ENCODE measurements at regions not wholly inside any gene's neighbourhood (a gene's known extent, or its start where the extent isn't known, plus 50 kb on each side); places are given as distances from the start of the nearest gene placed in this dataset.

GRCh38 chr5:5719292-5719691, 296.8 kb downstream of the ICE1 start:
- ChIA-PET CTCF (ENCODE audit: partially characterized antibody) (interaction anchor here (1.7 kb wide), 1 partner anchor 157 kb away, joined by 3 read pairs; no protein-coding TSS in a partner anchor), POLR2A (ENCODE audit: partially characterized antibody) (no interaction called here)
- Histone ChIP-seq H3K23ac (ENCODE audit: insufficient read length) (no peak overlapping the region), H3K4me3 (ENCODE audit: extremely low read depth in 1 of 4, insufficient read depth in 2 of 4, low read depth in 3 of 4, low read length in 4 of 4) (no peak overlapping the region), H4K8ac (ENCODE audit: extremely low read depth, insufficient read depth, low read length) (no peak overlapping the region), H2BK15ac (ENCODE audit: low read length) (no peak overlapping the region), H3K56ac (replicated peaks; ENCODE audit: insufficient read length, low read depth, low read length) (no peak overlapping the region), H2AK5ac (ENCODE audit: low read depth, low read length) (no peak overlapping the region), H3K9me3 (ENCODE audit: insufficient read depth in 2 of 2, low read depth in 1 of 2, low read length in 1 of 2) (0 out of 4 replicates have a peak, but pooled peaks cover 0 to under 1% of the 10 kb centered on the region in 2 experiments), H3K27ac (ENCODE audit: low read depth, low read length) (no peak overlapping the region), H3K36me3 (ENCODE audit: control insufficient read depth in 2 of 4, insufficient read depth in 4 of 4, low read length in 3 of 4) (no peaks in the 10 kb centered on the region), H4K20me1 (replicated peaks in 1 of 2; ENCODE audit: control insufficient read depth in 1 of 2, insufficient read depth in 2 of 2, low read length in 2 of 2) (no peaks in the 10 kb centered on the region), H3K4me2 (ENCODE audit: insufficient read depth in 1 of 2, low read depth in 2 of 2, low read length in 2 of 2) (no peak overlapping the region), H3K4ac (replicated peaks; ENCODE audit: insufficient read length, low read depth, low read length) (no peak overlapping the region), H3K27me3 (replicated peaks in 1 of 4; ENCODE audit: control insufficient read depth in 3 of 4, extremely low read depth in 1 of 4, insufficient read depth in 3 of 4, low read length in 3 of 4) (no peaks in the 10 kb centered on the region), H2BK5ac (ENCODE audit: low read depth, low read length) (no peak overlapping the region), H3K4me1 (replicated peaks in 1 of 4; ENCODE audit: control insufficient read depth in 3 of 4, insufficient read depth in 4 of 4, low read length in 3 of 4) (no peaks in the 10 kb centered on the region), H2BK12ac (ENCODE audit: low read depth, low read length) (no peak overlapping the region), H4K91ac (replicated peaks; ENCODE audit: insufficient read length, low read length) (no peak overlapping the region), H2BK20ac (ENCODE audit: low read length) (no peak overlapping the region; the same call in 1 of the 2 replicates), H3K79me2 (ENCODE audit: control insufficient read depth in 1 of 2, insufficient read depth in 2 of 2, low read length in 2 of 2) (no peaks in the 10 kb centered on the region), H3K23me2 (ENCODE audit: low read depth, low read length) (no peaks in the 10 kb centered on the region; the same call in 1 of the 2 replicates), H4K5ac (ENCODE audit: insufficient read length, low read depth, low read length) (no peak overlapping the region), H2BK120ac (replicated peaks; ENCODE audit: low read depth, low read length) (no peak overlapping the region), H3K14ac (ENCODE audit: insufficient read length) (no peak overlapping the region), H3K18ac (ENCODE audit: extremely low read depth, low read length) (no peak overlapping the region), H2AFZ (ENCODE audit: low read length) (peak overlapping the region; percentile 59), H3K9ac (replicated peaks in 1 of 4; ENCODE audit: extremely low read depth in 1 of 4, low read depth in 3 of 4, low read length in 3 of 4) (no peak overlapping the region), H3K79me1 (ENCODE audit: low read depth, low read length) (no peaks in the 10 kb centered on the region; the same call in 1 of the 2 replicates)
- no peak for FAIRE-seq
- TF ChIP-seq SAP30 (IDR thresholded peaks at IDR 0.05; ENCODE audit: insufficient read depth, insufficient replicate concordance, low read length) (no peak), HDAC2 (IDR thresholded peaks at IDR 0.05; ENCODE audit: borderline replicate concordance in 1 of 2, low read depth in 2 of 2, low read length in 2 of 2) (no peak)
- no peak for DNase-seq (ENCODE audit: low read depth in 1 of 2, low spot score in 2 of 2)
- 88% methylated on average over 5 of the region's 5 CpGs; no CpG with 5 or more reads in 1 of the 2 experiments for WGBS, 2 experiments (ENCODE audit: extremely low coverage in 1 of 2, insufficient coverage in 1 of 2, insufficient read length in 1 of 2, insufficient replicate concordance in 2 of 2, low coverage in 1 of 2, low lambda C conversion rate in 2 of 2, missing lambda C conversion rate in 1 of 2)

Data from H1 (cell line).